CD4-positive, alpha-beta T cell treated with Interleukin-17A for 1 hour (primary cell): ENCODE measurements at regions not wholly inside any gene's neighbourhood (a gene's known extent, or its start where the extent isn't known, plus 50 kb on each side); places are given as distances from the start of the nearest gene placed in this dataset.
"Not testable (repeated sequence)": the region's sequence is repeated elsewhere in the genome, so short reads cannot be mapped to it uniquely, and the experiment has no call there.

Experiments
- DNase-seq: peaks from one replicate; pipeline ENCODE4 v3.0.0-alpha.2; 2020

DNA sequence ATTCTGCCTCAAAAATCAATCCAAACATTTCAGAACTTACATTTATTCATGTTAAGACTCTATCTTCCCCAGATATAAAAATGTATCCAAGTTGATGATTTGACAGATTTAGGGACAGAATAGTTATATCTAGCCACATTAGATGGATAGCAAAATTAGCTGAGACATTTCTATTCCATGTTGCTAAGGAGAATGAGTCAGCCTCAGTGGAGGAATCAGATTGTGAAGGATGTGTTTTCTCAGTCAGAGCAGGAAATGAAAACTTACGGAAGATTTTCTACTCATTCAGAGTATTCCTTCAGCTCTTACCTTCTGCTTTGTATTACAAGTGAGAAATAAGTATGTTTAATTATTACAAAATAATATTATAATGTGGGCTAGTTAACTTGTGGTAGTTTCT is 556.3 kb upstream of the ANO3 start:
- DNase-seq, result no peak

- no peak for DNase-seq
Measured at GRCh38 chr11:25776238-25776637, 555.7 kb upstream of the ANO3 start.

- no peak for DNase-seq
Measured at GRCh38 chr11:25777343-25777742, 554.6 kb upstream of the ANO3 start.

GRCh38 chr11:25779033-25779432 is 552.9 kb upstream of the ANO3 start:
- no peak for DNase-seq

DNA sequence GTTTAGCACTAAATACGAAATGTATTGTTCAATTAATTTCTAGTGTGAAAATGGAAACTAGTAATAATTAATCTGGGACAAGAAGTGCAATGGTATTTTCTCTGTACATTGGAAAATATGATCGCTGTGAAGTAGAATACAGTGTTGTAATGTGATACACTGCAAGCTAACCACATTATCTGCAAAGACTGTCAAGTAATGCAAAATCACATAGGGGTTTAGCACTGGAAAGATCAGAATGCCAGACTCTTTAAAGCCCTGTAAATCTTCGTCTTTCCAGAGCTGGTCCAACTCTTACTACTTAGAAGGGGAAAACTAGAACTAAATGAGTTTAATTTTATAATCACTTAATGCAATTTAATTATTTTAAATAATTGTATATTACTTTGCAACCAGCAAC is 544.5 kb upstream of the ANO3 start:
- DNase-seq, result no peak

GRCh38 chr11:25790396-25790795 is 541.5 kb upstream of the ANO3 start:
- no peak for DNase-seq

DNA sequence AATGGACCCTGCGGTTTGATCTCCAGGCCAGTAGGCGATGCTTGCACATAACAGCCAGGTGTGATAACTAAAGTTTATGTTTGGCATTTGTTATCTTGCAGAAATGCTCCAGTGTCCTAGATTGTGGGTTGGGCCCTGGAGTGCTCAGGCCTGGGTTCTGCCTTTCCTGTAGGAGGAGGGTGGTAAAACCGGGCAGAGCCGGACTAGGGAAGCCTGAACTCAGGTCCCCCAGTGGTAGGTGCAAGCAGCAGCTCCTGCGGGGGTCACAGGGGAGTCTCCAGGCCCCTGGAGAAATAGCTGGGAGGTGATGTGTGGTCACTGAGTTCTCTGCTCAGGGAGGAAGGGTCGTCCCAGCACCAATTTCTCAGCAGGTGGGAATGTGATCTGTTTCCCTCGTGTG is 538.3 kb upstream of the ANO3 start:
- DNase-seq, result no peak

GRCh38 chr11:25794804-25795203 is 537.1 kb upstream of the ANO3 start:
- no peak for DNase-seq

- DNase-seq, result no peak
Measured at GRCh38 chr11:25816411-25816810, 515.5 kb upstream of the ANO3 start.

- DNase-seq, result no peak
Measured at GRCh38 chr11:25824688-25825087, 507.2 kb upstream of the ANO3 start.

- DNase-seq, result not testable (repeated sequence)
Measured at GRCh38 chr11:25831485-25831884, 500.4 kb upstream of the ANO3 start.

DNA sequence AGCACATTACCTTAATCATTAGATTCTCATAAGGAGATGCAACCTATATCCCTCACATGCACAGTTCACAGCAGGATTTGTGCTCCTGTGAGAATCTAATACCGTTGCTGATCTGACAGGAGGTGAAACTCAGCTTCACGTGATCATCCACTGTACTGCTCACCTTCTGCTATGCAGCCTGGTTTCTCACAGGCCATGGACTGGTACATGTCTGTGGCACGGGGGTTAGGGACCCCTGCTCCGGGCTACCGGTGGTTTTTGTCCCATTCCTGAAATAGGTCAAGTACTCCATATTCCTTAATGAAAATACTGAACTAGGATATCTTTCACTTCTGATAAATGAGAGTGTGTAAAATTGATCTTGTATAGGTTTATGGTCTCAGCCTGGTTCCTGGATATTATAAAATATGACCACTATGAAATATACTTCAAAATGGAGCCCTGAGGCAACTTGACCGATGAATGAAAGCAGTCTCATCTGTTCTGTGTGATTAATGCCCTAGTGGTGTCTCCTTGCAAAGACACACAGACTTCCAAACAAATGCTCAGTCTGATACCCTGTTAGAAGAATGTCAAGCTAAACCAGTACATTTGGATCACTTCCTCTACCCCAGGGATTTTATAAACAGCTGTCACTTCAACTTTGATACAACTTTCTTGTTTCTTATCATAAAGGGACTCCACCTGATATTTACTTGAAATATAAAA is 492.9 kb upstream of the ANO3 start:
- DNase-seq, result no peak

DNA sequence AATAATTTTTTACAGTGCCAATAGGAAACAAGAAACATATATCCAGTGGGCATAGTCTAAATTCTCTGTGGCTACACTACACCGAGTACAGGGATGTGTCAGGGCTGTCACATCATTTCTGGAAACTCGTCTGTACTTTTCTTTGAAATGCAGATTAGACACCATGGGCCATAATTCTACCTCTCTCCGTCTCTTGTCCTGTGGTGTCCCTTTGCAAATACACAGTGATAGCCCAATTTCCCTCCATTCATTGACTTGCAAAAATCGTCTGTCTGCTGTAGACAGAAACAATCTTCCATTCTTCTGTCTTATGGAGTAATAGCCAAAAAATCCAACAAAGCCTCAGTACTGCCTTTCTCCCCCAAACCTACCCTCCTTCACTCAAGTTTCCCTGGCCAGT is 487.1 kb upstream of the ANO3 start:
- no peak for DNase-seq

DNA sequence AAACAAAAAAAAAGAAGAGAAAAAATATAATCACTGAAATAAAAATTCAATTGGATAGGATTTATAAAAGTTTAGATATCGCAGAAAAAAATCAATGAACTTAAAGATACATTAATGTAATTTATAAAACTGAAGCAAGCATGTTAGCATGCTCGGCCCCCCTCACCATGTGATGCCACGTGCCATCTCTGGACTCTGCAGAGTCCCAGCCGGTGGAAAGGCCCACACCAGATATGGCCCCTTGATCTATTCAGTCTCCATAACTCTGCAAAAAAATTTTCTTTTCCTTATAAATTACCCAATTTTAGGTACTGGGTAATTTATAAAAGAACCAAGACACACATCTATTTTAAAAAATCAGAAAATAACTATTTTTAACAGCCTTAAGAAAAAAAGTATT is 476.0 kb upstream of the ANO3 start:
- DNase-seq, result no peak

- DNase-seq, result no peak
Measured at GRCh38 chr11:25859776-25860175, 472.2 kb upstream of the ANO3 start.

GRCh38 chr11:25860677-25861450 is 471.1 kb upstream of the ANO3 start:
- DNase-seq, result no peak

- DNase-seq, result no peak
Measured at GRCh38 chr11:25862159-25862558, 469.8 kb upstream of the ANO3 start.

- DNase-seq, result no peak
Measured at GRCh38 chr11:25863986-25864385, 467.9 kb upstream of the ANO3 start.

DNA sequence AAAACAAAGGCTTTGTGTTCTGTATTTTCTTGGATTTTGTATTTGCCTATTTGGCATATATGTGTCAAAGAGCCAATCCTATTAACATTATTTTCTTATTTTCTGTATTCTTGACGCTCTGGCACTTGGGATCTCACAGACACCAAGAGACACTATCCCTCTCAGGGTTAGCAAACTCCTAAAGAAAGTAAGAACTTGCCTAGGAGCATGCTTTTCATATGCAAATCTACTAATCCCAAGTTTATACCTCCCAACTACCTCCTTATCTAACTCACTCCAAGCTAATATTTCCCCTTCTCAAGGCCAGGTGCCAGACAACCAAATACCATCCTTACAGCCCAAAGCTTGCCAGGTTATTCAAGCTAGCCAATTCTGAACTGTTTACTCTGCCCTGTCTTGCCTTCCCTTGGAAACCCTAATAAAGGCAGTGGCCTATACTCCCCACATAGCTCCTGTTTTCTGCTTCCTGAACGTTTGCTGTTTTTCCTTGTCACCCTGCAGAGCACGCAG is 455.4 kb upstream of the ANO3 start:
- no peak for DNase-seq

- no peak for DNase-seq
Measured at GRCh38 chr11:25886036-25886435, 445.9 kb upstream of the ANO3 start.

DNA sequence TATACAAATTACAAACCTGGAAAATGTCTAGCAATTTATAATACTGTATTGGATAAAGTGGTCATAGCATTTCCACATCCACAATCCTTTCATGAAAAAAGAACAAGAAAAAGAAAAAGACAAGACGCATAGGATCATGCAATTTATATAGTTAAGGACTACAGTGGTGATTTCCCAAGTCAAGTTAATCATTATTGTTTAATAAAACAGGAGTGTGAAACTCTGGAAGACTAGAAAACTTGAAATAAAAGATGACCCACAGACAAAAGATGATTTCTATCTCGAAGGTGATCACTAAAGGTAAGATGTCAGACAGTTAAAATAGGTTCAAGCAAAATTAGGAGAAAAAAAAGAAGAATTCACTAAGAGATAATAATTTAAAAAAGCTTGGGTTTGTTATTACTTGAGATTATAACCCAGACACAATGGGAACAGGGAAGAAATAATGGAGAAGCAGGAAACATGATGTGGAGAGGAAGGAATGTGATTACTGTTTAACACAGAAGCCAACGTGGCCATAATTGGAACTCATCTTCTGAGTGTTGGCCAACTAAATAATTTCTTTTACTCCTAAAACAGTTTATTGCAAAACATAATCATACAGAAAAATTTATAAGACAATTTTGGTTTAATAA is 441.2 kb upstream of the ANO3 start:
- DNase-seq, result no peak

DNA sequence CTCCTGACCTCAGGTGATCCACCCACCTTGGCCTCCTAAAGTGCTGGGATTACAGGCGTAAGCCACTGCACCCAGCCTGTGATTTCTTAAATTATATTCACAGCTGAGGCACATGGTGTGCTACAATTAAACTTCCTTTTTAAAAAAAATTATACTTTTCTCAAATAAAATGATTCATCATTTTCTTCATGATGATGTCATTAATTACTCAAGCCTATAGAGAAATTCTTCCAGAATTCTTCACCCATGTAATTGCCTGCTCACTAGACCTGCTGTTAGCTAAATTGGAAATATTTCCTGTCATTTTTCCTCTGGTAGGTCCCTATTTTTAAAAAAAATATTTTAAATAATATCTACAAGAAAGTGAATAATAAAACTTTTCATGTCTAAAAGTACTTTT is 440.0 kb upstream of the ANO3 start:
- no peak for DNase-seq

- DNase-seq, result no peak
Measured at GRCh38 chr11:25899617-25900160, 432.2 kb upstream of the ANO3 start.

GRCh38 chr11:25900814-25901213 is 431.1 kb upstream of the ANO3 start:
- no peak for DNase-seq
